ENCODE measurements at regions not wholly inside any gene's neighbourhood (a gene's known extent, or its start where the extent isn't known, plus 50 kb on each side); places are given as distances from the start of the nearest gene placed in this dataset.

GRCh38 chr11:116686866-116687265 is 85.9 kb downstream of the BUD13 start:
- TF ChIP-seq CTCF (IDR thresholded peaks at IDR 0.05) (no peak), POLR2A (IDR thresholded peaks at IDR 0.05) (no peak)

All from prostate gland (tissue), 2 donors.